ENCODE measurements at regions not wholly inside any gene's neighbourhood (a gene's known extent, or its start where the extent isn't known, plus 50 kb on each side); places are given as distances from the start of the nearest gene placed in this dataset.

DNA sequence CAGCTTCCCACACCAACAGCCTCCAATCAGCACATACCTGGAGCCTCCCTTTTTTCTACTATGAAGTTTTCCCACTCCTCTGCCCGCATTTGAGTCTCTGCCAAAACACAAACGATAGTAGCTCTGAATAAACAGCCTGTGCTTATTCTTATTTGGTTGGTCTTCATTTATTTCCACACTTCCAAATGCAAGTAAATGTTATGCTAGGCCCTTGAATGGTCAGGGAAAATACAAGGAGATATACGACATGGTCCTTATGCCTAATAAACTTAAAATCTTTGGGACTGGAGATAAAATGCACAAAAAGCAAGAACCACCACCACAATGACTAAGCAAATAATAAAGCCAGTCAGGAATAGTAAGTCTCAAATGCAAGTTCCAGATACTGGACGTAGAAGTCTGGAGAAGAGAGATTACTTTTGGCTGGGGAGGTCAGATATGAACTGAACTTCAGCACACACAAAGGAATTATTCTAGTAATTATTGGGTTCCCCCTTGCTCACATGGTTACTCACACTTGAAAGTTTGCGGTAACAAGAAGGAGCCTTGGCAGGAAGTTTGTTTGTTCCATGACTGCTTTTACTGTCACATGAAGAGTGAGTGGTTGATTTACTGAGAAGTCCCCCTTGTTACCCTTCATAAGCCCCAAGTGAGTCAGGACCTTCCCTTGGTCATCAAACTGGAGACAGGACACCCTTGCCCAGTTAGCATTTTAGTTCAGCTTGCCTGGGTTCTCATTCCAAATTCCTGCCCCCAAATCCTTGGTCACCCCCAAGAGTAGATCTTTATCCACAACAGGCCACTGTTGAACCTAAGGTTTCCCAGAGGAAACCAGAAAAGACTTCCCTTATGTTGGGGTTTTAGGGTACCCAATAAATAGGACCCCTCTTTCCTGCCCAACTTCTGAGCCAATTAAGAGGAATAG lies 511.2 kb upstream of the JARID2 start (continued):
- TF ChIP-seq CEBPB (IDR thresholded peaks at IDR 0.05; ENCODE audit: borderline replicate concordance in 1 of 2, low read depth in 2 of 2, low read length in 2 of 2), result peak in 1 of 2 experiments; percentile 81; a peak in 1 of 4 replicates
- TF ChIP-seq MEF2B (IDR thresholded peaks at IDR 0.05; ENCODE audit: partially characterized antibody, poor library complexity, severe bottlenecking), result peak; percentile 49
- peak; percentile 81 to 82 for TF ChIP-seq BHLHE40 (IDR thresholded peaks at IDR 0.05; ENCODE audit: borderline replicate concordance in 1 of 2, low read depth in 2 of 2, low read length in 1 of 2)
- peak; percentile 70; the same call in 1 of the 2 replicates for TF ChIP-seq TCF7 (IDR thresholded peaks at IDR 0.05; ENCODE audit: borderline replicate concordance)
- TF ChIP-seq RAD51 (IDR thresholded peaks at IDR 0.05), result peak; percentile 87
- TF ChIP-seq ZNF217 (IDR thresholded peaks at IDR 0.05), result no peak
- no peak for TF ChIP-seq EZH2 (IDR thresholded peaks at IDR 0.05; ENCODE audit: borderline replicate concordance, control insufficient read depth, low read depth, low read length)

DNA sequence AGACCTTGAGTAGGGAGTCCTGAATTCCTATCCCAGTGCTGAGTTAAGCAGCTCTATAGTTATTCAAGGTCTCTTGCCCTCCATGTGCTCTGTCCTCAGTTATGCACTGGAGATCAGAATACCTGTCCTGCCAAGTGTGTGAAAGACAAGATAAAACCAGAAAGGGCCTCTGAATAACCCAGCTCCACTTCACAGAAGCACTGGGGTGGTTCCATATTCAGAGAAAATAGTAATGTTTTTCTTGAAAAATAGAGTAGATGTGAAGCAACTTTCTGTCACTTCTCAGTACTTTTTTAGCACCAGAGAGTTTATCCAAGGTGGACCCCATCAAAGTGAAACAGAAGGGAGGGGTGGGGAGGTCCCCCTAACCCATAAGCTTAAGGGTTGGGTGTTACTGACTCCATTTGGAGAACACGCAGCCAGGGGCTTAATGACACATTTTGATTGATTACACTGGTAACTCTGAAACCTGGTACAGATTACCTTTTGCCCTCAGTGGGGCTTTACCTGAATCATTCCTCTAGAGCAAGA lies 509.8 kb upstream of the JARID2 start:
- ATAC-seq, result peak; percentile 51
- RAD21 ChIA-PET (ENCODE audit: unreplicated experiment), result interaction anchor here (0.6 to 1.2 kb wide), 5 partner anchors 22 to 141 kb away, joined by 3 to 4 read pairs (median 3); no protein-coding TSS in a partner anchor
- no peak for TF ChIP-seq MTA3 (IDR thresholded peaks at IDR 0.05; ENCODE audit: borderline replicate concordance, low read length)
- TF ChIP-seq PAX5 (IDR thresholded peaks at IDR 0.05; ENCODE audit: borderline replicate concordance, low read depth, low read length), result no peak
- TF ChIP-seq POLR2AphosphoS2 (IDR thresholded peaks at IDR 0.05; ENCODE audit: low read depth, low read length), result no peak
- TF ChIP-seq NFIC (IDR thresholded peaks at IDR 0.05; ENCODE audit: low read depth, low read length), result peak; percentile 27; the same call in 1 of the 2 replicates
- TF ChIP-seq MEF2B (IDR thresholded peaks at IDR 0.05; ENCODE audit: partially characterized antibody, poor library complexity, severe bottlenecking), result no peak
- TF ChIP-seq MEF2A (IDR thresholded peaks at IDR 0.05; ENCODE audit: insufficient read depth, low read depth, low read length), result no peak
- TF ChIP-seq IKZF2 (IDR thresholded peaks at IDR 0.05), result peak in 1 of 2 experiments; percentile 34; a peak in 2 of 4 replicates
- no peak for TF ChIP-seq CREM (IDR thresholded peaks at IDR 0.05; ENCODE audit: low read depth)
- TF ChIP-seq EED (IDR thresholded peaks at IDR 0.05; ENCODE audit: low read depth), result 0 out of 2 replicates have a peak, but pooled peaks have one; percentile 18
- no peak for TF ChIP-seq BRCA1 (IDR thresholded peaks at IDR 0.05; ENCODE audit: low read depth, low read length)
- TF ChIP-seq ATF7 (IDR thresholded peaks at IDR 0.05; ENCODE audit: low read depth), result peak; percentile 59
- no peak for TF ChIP-seq SIN3A (IDR thresholded peaks at IDR 0.05; ENCODE audit: low read depth, low read length)
- no peak for TF ChIP-seq TCF12 (IDR thresholded peaks at IDR 0.05; ENCODE audit: low read depth, low read length)
- TF ChIP-seq, protein P1, sequence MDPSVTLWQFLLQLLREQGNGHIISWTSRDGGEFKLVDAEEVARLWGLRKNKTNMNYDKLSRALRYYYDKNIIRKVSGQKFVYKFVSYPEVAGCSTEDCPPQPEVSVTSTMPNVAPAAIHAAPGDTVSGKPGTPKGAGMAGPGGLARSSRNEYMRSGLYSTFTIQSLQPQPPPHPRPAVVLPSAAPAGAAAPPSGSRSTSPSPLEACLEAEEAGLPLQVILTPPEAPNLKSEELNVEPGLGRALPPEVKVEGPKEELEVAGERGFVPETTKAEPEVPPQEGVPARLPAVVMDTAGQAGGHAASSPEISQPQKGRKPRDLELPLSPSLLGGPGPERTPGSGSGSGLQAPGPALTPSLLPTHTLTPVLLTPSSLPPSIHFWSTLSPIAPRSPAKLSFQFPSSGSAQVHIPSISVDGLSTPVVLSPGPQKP (IDR thresholded peaks at IDR 0.05; ENCODE audit: low read depth, low read length), result no peak
- no peak for TF ChIP-seq NFYA (IDR thresholded peaks at IDR 0.05; ENCODE audit: borderline replicate concordance, low read depth, low read length)
- TF ChIP-seq GATAD2B (conservative IDR thresholded peaks at IDR 0.05; ENCODE audit: low read depth), result no peak

More for the DNA sequence above, 509.8 kb upstream of the JARID2 start:
- H3K9ac ChIP-seq (ENCODE audit: control insufficient read depth, insufficient read depth, low read length), result no peak overlapping the region
- no peaks in the 10 kb centered on the region for H3K36me3 ChIP-seq (ENCODE audit: control insufficient read depth in 2 of 2, insufficient read depth in 2 of 2, low read length in 1 of 2)
- WGBS (ENCODE audit: insufficient coverage, insufficient replicate concordance, low lambda C conversion rate, missing lambda C conversion rate), result 11% methylated on average over 1 of the region's 1 CpG
- DNase-seq (ENCODE audit: low read depth, low spot score) (no peak), FAIRE-seq (no peak)
- no peaks in the 10 kb centered on the region for H3K27me3 ChIP-seq (replicated peaks in 1 of 2; ENCODE audit: control insufficient read depth in 2 of 2, insufficient read depth in 2 of 2, low read length in 1 of 2)
- POLR2A ChIA-PET, result no interaction called here
- peak overlapping the region; percentile 75; the same call in 1 of the 2 replicates for H3K27ac ChIP-seq (ENCODE audit: control insufficient read depth, insufficient read depth)
- CTCF ChIA-PET, result interaction anchor here (1.4 kb wide), 1 partner anchor 25 kb away, joined by 4 read pairs; no protein-coding TSS in a partner anchor
- no peaks in the 10 kb centered on the region for H4K20me1 ChIP-seq (ENCODE audit: control insufficient read depth, insufficient read depth)
- no peak overlapping the region for H3K4me2 ChIP-seq (ENCODE audit: control insufficient read depth, insufficient read depth)
- no TSS peak for BruUV-seq (replicated peaks)
- H3K4me3 ChIP-seq, result no peak overlapping the region
- H2AFZ ChIP-seq (ENCODE audit: control insufficient read depth, low read depth, low read length), result no peak overlapping the region
- H3K9me3 ChIP-seq (replicated peaks; ENCODE audit: control insufficient read depth, insufficient read depth, low read length), result no peaks in the 10 kb centered on the region; the same call in 2 of the 3 replicates
- SMC1A ChIA-PET (ENCODE audit: uncharacterized antibody, unreplicated experiment), result interaction anchor here (0.7 to 1.7 kb wide), 9 partner anchors 11 to 435 kb away, joined by 3 to 9 read pairs (median 4); no protein-coding TSS in a partner anchor
- intact Hi-C loops (cut with micrococcal nuclease; ENCODE audit: unreplicated experiment) (loop anchor here (2.0 to 10.0 kb wide), 3 partner anchors 139 to 511 kb away; partner anchors contain the start of gene JARID2), in situ Hi-C loops (cut with MboI) (no loop called here)
- peaks cover 38% of the 10 kb centered on the region for H3K4me1 ChIP-seq (ENCODE audit: control insufficient read depth, insufficient read depth, low read length)
- H3K79me2 ChIP-seq (ENCODE audit: control insufficient read depth, insufficient read depth, low read length), result no peaks in the 10 kb centered on the region

Measured in GM12878 (cell line).